Prostate gland (tissue), 2 donors: ENCODE measurements at regions not wholly inside any gene's neighbourhood (a gene's known extent, or its start where the extent isn't known, plus 50 kb on each side); places are given as distances from the start of the nearest gene placed in this dataset.

ENCODE experiments used
- CTCF ChIP-seq, 4 experiments: fragments of 200-600 bp in 2 of 4; fragments of 450-650 bp in 2 of 4; sonication (generic) in 2 of 4; IDR thresholded peaks; 1 replicate in 3 of 4; 2 replicates in 1 of 4; pipeline ENCODE4 v1.5.1; 2016 to 2019; ENCODE audit warnings: antibody characterized with exemption in 4 of 4, mild to moderate bottlenecking in 2 of 4, moderate library complexity in 2 of 4
- POLR2A ChIP-seq: fragments of 450-650 bp; IDR thresholded peaks from one replicate; pipeline ENCODE4 v1.6.1; 2016; ENCODE audit warnings: antibody characterized with exemption, mild to moderate bottlenecking
- POLR2AphosphoS5 ChIP-seq: sonication (generic); formaldehyde crosslinking; IDR thresholded peaks from one replicate; pipeline ENCODE4 v1.6.1; 2017; ENCODE audit warnings: antibody characterized with exemption

GRCh38 chr5:96312383-96312782, 120.7 kb downstream of the PCSK1 start:
- no peak for TF ChIP-seq CTCF (IDR thresholded peaks at IDR 0.05)
- TF ChIP-seq POLR2A: no peak
- no peak for TF ChIP-seq POLR2AphosphoS5
